GM21528 (cell line): ENCODE measurements at regions not wholly inside any gene's neighbourhood (a gene's known extent, or its start where the extent isn't known, plus 50 kb on each side); places are given as distances from the start of the nearest gene placed in this dataset.

Experiments used
- ATAC-seq: cut with Tn5 transposase; IDR thresholded peaks from one replicate; pipeline ENCODE4 v1.9.1; 2021; ENCODE audit warnings: mild to moderate bottlenecking, moderate library complexity; ENCODE audit not compliant: unreplicated experiment, low FRiP score

GRCh38 chr6:6376845-6377244, 56.4 kb upstream of the F13A1 start:
- ATAC-seq = no peak

- no peak for ATAC-seq
Measured at GRCh38 chr6:6377621-6378020, 57.2 kb upstream of the F13A1 start.

GRCh38 chr6:6379573-6379972, 59.1 kb upstream of the F13A1 start:
- no peak for ATAC-seq

GRCh38 chr6:6384520-6384919, 64.1 kb upstream of the F13A1 start:
- no peak for ATAC-seq

GRCh38 chr6:6386010-6386409, 65.5 kb upstream of the F13A1 start:
- no peak for ATAC-seq

- peak; percentile 56 for ATAC-seq
Measured at GRCh38 chr6:6390849-6391602, 70.6 kb upstream of the F13A1 start.

- ATAC-seq = peak; percentile 69
Measured at GRCh38 chr6:6392214-6393068, 72.0 kb upstream of the F13A1 start.

GRCh38 chr6:6393069-6393529, 72.6 kb upstream of the F13A1 start:
- ATAC-seq = peak; percentile 8

GRCh38 chr6:6395581-6396197, 75.2 kb upstream of the F13A1 start:
- no peak for ATAC-seq

GRCh38 chr6:6397842-6398241, 77.4 kb upstream of the F13A1 start:
- ATAC-seq = no peak

GRCh38 chr6:6399568-6399967, 79.1 kb upstream of the F13A1 start:
- ATAC-seq = no peak

GRCh38 chr6:6401401-6401800, 80.9 kb upstream of the F13A1 start:
- ATAC-seq = no peak

- no peak for ATAC-seq
Measured at GRCh38 chr6:6402006-6402405, 81.5 kb upstream of the F13A1 start.

- ATAC-seq = no peak
Measured at GRCh38 chr6:6402591-6402990, 82.1 kb upstream of the F13A1 start.

GRCh38 chr6:6405031-6405430, 84.6 kb upstream of the F13A1 start:
- ATAC-seq = no peak

- ATAC-seq = no peak
Measured at GRCh38 chr6:6405997-6406714, 85.7 kb upstream of the F13A1 start.

GRCh38 chr6:6406715-6407070, 86.2 kb upstream of the F13A1 start:
- no peak for ATAC-seq

GRCh38 chr6:6407071-6407741, 86.7 kb upstream of the F13A1 start:
- peak; percentile 97 for ATAC-seq

- ATAC-seq = no peak
Measured at GRCh38 chr6:6409397-6410030, 89.1 kb upstream of the F13A1 start.

GRCh38 chr6:6411115-6411514, 90.7 kb upstream of the F13A1 start:
- no peak for ATAC-seq
